Type B pancreatic cell (in vitro differentiated cells): ENCODE measurements at regions not wholly inside any gene's neighbourhood (a gene's known extent, or its start where the extent isn't known, plus 50 kb on each side); places are given as distances from the start of the nearest gene placed in this dataset.

Experiments used
- DNase-seq: peaks from one replicate; pipeline ENCODE4 v3.0.0; 2021; ENCODE audit warnings: mixed read lengths; ENCODE audit not compliant: unreplicated experiment; ENCODE audit errors: extremely low spot score
- H3K27ac Mint-ChIP-seq: 2 replicates; pipeline ENCODE4 v1.8.0; 2021; ENCODE audit warnings: mild to moderate bottlenecking, mixed read lengths
- H3K27me3 Mint-ChIP-seq: 2 replicates; pipeline ENCODE4 v1.8.0; 2021; ENCODE audit warnings: mixed read lengths
- H3K36me3 Mint-ChIP-seq: 2 replicates; pipeline ENCODE4 v1.8.0; 2021; ENCODE audit warnings: mixed read lengths
- H3K4me1 Mint-ChIP-seq: one replicate; pipeline ENCODE4 v1.8.0; 2021; ENCODE audit warnings: mixed read lengths; ENCODE audit not compliant: unreplicated experiment
- H3K4me3 Mint-ChIP-seq: 2 replicates; pipeline ENCODE4 v1.8.0; 2021; ENCODE audit warnings: mild to moderate bottlenecking, mixed read lengths
- H3K9me3 Mint-ChIP-seq: 2 replicates; pipeline ENCODE4 v1.8.0; 2021; ENCODE audit warnings: mixed read lengths
- TF ChIP-seq, protein P1 (sequence below): fragments of 200-600 bp; sonication (generic); conservative IDR thresholded peaks from 2 replicates; pipeline ENCODE4 v1.5.0; 2021; ENCODE audit warnings: antibody characterized with exemption, mild to moderate bottlenecking

DNA sequence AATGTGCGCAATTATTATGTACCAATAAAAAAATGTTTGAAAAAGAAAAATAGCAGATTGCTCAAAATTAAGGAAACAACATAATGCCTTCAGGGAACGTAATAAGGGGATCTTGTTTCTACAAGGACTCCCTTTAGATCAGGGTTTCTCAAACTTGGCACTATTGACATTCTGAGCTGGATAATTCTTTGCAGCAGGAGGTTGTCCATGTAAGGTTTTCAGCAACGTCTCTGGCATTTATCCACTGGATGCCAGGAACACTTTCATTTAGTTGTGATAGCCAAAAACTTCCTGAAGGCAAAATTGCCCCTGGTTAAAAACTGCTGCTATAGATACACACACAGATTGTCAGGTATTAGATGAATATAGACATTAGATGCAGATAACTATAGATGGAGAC, 666.7 kb upstream of the ADAMTS5 start:
- Mint-ChIP-seq H3K4me1 (no peaks in the 10 kb centered on the region), H3K36me3 (no peaks in the 10 kb centered on the region), H3K4me3 (no peak overlapping the region), H3K27ac (no peak overlapping the region), H3K27me3 (no peaks in the 10 kb centered on the region), H3K9me3 (no peaks in the 10 kb centered on the region)
- TF ChIP-seq, protein P1, sequence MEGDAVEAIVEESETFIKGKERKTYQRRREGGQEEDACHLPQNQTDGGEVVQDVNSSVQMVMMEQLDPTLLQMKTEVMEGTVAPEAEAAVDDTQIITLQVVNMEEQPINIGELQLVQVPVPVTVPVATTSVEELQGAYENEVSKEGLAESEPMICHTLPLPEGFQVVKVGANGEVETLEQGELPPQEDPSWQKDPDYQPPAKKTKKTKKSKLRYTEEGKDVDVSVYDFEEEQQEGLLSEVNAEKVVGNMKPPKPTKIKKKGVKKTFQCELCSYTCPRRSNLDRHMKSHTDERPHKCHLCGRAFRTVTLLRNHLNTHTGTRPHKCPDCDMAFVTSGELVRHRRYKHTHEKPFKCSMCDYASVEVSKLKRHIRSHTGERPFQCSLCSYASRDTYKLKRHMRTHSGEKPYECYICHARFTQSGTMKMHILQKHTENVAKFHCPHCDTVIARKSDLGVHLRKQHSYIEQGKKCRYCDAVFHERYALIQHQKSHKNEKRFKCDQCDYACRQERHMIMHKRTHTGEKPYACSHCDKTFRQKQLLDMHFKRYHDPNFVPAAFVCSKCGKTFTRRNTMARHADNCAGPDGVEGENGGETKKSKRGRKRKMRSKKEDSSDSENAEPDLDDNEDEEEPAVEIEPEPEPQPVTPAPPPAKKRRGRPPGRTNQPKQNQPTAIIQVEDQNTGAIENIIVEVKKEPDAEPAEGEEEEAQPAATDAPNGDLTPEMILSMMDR: no peak
- no peak for DNase-seq

DNA sequence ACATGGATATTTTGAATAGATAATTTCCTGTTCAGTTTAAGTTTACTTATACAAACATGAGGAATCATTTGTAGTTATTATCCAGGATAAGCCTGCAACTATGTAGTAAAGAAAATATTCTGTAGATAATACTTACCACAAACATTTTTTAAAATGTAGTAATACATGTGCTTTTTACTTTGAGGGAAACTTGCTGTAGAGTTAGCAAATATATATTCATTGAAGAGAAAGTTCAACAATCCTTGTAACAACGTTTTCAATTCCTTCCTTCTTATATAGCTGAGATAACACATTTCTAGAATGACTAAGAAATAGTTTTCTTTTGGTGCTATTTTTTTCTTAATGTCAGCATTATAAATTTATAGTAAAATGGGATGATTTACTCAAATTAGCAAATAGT, 664.6 kb upstream of the ADAMTS5 start:
- Mint-ChIP-seq H3K27me3 (no peaks in the 10 kb centered on the region), H3K27ac (no peak overlapping the region), H3K36me3 (no peaks in the 10 kb centered on the region), H3K4me3 (no peak overlapping the region), H3K9me3 (no peaks in the 10 kb centered on the region), H3K4me1 (no peaks in the 10 kb centered on the region)
- no peak for DNase-seq
- TF ChIP-seq, protein P1: no peak

DNA sequence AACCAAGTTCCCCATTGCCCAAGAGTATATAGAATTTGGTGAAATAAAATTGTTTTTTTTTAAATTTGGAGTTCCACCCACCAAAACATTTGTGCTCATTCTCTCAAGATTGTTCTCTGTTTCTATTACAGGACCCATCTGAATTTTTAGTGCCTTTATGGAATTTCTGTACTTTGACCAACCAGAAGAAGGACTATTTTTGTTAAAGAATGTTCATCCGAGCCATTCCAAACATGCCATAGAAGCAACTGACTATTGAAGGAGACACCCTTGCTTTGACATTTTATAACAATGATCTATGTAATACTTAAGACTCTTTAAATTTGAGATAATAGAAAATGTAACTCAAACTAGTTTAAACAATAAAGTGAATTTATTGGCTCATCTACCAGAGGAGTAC, 655.7 kb upstream of the ADAMTS5 start:
- no peak overlapping the region for H3K27ac Mint-ChIP-seq

DNA sequence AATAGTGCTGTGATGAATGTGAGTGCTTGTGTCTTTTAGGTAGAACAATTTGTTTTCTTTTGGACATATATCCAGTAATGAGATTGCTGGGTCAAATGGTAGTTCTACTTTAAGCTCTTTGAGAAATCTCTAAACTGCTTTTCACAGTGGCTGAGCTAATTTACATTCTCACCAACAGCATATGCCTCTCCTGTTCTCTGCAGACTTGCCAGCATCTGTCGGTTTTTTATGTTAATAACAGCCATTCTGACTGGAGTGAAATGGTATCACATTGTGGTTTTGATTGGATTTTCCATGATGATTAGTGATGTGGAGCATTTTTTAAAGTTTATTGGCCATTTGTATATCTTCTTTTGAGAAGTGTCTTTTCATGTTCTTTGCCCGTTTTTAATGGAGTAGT, 647.3 kb upstream of the ADAMTS5 start:
- Mint-ChIP-seq H3K27me3 (no peaks in the 10 kb centered on the region), H3K4me1 (no peaks in the 10 kb centered on the region), H3K9me3 (no peaks in the 10 kb centered on the region), H3K4me3 (no peak overlapping the region), H3K36me3 (no peaks in the 10 kb centered on the region), H3K27ac (no peak overlapping the region)
- TF ChIP-seq, protein P1: no peak
- no peak for DNase-seq

More for the DNA sequence above, 655.7 kb upstream of the ADAMTS5 start:
- no peaks in the 10 kb centered on the region for H3K27me3 Mint-ChIP-seq
- H3K36me3 Mint-ChIP-seq: no peaks in the 10 kb centered on the region
- H3K9me3 Mint-ChIP-seq: no peaks in the 10 kb centered on the region
- no peak for DNase-seq
- H3K4me3 Mint-ChIP-seq: no peak overlapping the region
- TF ChIP-seq, protein P1: no peak
- H3K4me1 Mint-ChIP-seq: no peaks in the 10 kb centered on the region

DNA sequence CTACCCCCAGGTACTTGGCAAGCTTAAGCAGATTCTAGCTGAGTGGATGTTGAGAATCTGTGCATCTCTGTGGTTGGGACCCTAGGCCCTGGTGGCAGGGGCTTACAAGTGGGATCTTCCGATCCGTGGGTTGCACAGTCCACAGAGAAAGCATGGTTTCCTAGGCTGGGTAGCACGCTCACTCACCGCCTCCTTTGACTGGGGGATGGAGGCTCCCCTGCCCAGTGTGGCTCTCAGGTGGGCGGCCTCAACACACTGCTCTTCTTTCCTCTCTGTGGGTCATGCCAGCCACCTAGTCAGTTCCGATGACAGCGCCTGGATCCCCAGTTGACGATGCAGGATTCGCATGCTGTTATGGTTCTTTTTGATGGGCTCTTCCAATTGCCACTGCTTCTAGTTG, 639.5 kb upstream of the ADAMTS5 start:
- TF ChIP-seq, protein P1: no peak
- Mint-ChIP-seq H3K4me1 (no peaks in the 10 kb centered on the region), H3K36me3 (no peaks in the 10 kb centered on the region), H3K27ac (no peak overlapping the region), H3K27me3 (no peaks in the 10 kb centered on the region), H3K4me3 (no peak overlapping the region), H3K9me3 (no peaks in the 10 kb centered on the region)
- DNase-seq: no peak

DNA sequence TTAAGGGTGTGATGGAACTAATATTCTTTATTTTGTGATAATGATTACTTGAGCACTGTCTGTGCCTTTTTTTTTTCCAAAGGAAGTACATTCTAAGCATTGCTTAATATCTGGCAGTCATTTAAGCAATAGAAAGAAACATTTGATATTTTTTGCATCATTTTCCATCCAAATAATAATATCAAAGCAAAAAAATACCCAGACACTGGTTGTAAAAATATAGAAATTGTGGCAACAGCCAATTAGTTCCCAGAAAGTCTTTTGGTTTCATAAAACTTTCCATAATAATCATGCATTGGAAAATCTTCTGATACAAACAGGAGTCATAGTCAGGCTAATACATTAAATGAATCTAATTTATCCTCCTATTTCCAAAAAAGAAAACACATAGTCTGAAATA, 629.3 kb upstream of the ADAMTS5 start:
- Mint-ChIP-seq H3K9me3 (no peaks in the 10 kb centered on the region), H3K4me3 (no peak overlapping the region), H3K27ac (no peak overlapping the region), H3K4me1 (no peaks in the 10 kb centered on the region), H3K36me3 (no peaks in the 10 kb centered on the region), H3K27me3 (no peaks in the 10 kb centered on the region)
- no peak for DNase-seq
- TF ChIP-seq, protein P1: no peak
